ENCODE measurements at regions not wholly inside any gene's neighbourhood (a gene's known extent, or its start where the extent isn't known, plus 50 kb on each side); places are given as distances from the start of the nearest gene placed in this dataset.

DNA sequence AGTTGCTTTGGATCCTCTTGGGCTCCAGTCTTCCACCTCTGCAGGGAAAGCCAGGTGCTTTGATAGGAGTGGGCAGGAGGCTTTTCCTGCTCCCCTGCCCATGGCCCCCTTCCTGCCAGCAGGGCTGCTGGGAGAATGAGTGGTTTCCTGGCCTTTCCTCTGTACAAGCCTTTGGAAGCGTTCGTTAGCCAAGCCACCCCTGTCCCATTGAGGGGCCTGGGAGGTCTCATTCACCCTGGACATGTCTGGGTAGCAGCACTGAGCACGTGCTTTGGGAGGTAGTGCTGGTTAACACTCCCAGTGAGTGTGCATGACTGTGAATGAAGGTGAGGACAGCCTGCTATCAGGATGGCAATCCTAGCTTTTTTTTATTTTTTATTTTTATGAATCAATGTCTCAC is 118.5 kb upstream of the CACNA1E start:
- no peaks in the 10 kb centered on the region for H3K27me3 ChIP-seq
- no peaks in the 10 kb centered on the region for H3K4me1 ChIP-seq (ENCODE audit: control insufficient read depth in 1 of 2, insufficient read depth in 1 of 2, low read depth in 1 of 2, low read length in 1 of 2)
- H3K4me3 ChIP-seq (ENCODE audit: low read depth in 1 of 2, low read length in 1 of 2) = no peak overlapping the region
- no peak overlapping the region for H3K27ac ChIP-seq
- H3K36me3 ChIP-seq = no peaks in the 10 kb centered on the region
- TF ChIP-seq, protein P1, sequence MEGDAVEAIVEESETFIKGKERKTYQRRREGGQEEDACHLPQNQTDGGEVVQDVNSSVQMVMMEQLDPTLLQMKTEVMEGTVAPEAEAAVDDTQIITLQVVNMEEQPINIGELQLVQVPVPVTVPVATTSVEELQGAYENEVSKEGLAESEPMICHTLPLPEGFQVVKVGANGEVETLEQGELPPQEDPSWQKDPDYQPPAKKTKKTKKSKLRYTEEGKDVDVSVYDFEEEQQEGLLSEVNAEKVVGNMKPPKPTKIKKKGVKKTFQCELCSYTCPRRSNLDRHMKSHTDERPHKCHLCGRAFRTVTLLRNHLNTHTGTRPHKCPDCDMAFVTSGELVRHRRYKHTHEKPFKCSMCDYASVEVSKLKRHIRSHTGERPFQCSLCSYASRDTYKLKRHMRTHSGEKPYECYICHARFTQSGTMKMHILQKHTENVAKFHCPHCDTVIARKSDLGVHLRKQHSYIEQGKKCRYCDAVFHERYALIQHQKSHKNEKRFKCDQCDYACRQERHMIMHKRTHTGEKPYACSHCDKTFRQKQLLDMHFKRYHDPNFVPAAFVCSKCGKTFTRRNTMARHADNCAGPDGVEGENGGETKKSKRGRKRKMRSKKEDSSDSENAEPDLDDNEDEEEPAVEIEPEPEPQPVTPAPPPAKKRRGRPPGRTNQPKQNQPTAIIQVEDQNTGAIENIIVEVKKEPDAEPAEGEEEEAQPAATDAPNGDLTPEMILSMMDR (IDR thresholded peaks at IDR 0.05) = no peak
- H3K9me3 ChIP-seq = no peaks in the 10 kb centered on the region

DNA sequence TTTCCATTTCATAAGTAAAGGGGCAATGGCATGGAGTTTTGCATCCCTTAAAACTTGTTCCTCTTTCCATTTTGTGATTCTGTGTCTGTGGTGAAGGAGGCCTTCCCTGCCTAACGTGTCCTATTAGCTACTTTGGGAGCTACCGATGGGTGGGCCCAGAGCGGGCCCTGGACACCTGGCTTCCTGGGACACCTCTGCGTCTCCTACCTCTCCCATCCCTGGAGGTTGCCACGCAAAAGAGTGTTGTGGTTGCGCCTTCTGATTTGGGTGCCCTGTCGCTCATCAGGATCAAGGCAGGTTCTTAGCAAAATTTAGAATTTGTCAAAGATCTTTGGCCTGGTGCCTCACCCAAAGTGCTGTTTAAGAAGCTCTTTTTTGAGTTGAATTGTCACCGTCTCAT is 116.4 kb upstream of the CACNA1E start:
- no peaks in the 10 kb centered on the region for H3K36me3 ChIP-seq
- no peaks in the 10 kb centered on the region for H3K27me3 ChIP-seq
- H3K27ac ChIP-seq = no peak overlapping the region
- TF ChIP-seq, protein P1 (IDR thresholded peaks at IDR 0.05) = no peak
- H3K4me1 ChIP-seq (ENCODE audit: control insufficient read depth in 1 of 2, insufficient read depth in 1 of 2, low read depth in 1 of 2, low read length in 1 of 2) = no peaks in the 10 kb centered on the region
- no peak overlapping the region for H3K4me3 ChIP-seq (ENCODE audit: low read depth in 1 of 2, low read length in 1 of 2)
- H3K9me3 ChIP-seq = no peaks in the 10 kb centered on the region

DNA sequence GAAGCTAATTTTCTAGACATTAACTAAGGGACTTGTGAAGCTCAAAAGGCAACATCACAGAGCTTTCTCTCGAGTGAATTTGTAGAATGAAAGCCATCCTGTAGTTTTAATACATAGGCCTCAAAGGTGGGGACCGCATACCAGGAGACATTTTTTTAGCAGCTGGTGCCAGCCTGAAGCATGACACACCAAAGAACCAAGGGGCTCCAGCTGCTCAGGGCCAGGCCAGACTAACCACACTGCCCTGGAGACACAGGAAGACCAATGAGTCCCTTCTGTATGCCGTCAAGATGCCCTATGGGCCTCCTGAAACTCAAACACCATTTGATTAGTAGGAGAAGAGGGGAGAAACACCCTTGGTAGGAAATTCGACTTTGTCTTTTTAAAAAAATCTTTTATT is 113.9 kb upstream of the CACNA1E start:
- H3K4me1 ChIP-seq (ENCODE audit: control insufficient read depth in 1 of 2, insufficient read depth in 1 of 2, low read depth in 1 of 2, low read length in 1 of 2) = no peaks in the 10 kb centered on the region
- H3K4me3 ChIP-seq (ENCODE audit: low read depth in 1 of 2, low read length in 1 of 2) = no peak overlapping the region
- no peak overlapping the region for H3K27ac ChIP-seq
- H3K36me3 ChIP-seq = no peaks in the 10 kb centered on the region
- H3K9me3 ChIP-seq = no peaks in the 10 kb centered on the region
- TF ChIP-seq, protein P1 (IDR thresholded peaks at IDR 0.05) = no peak
- no peaks in the 10 kb centered on the region for H3K27me3 ChIP-seq

DNA sequence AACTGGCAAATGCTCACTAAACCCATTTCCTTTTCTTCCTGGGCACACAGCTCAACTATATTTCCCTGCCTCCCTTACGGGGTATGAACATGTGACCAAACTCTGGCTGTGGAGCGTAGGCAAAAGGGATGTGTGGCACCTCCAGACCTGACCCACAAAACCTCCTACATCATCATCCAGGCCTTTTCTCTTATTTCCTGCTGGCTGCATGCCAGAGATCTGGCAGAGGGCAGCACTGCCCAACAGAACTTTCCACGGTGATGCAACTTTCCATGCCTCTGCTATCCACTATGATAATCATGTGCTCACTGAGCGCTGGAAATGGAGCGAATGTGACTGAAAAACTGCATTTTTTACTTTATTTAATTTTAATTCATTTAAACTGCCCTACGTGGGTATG is 99.6 kb upstream of the CACNA1E start:
- H3K9me3 ChIP-seq = no peaks in the 10 kb centered on the region
- H3K27me3 ChIP-seq = no peaks in the 10 kb centered on the region
- TF ChIP-seq, protein P1 (IDR thresholded peaks at IDR 0.05) = no peak
- no peak overlapping the region for H3K27ac ChIP-seq
- no peaks in the 10 kb centered on the region for H3K4me1 ChIP-seq (ENCODE audit: control insufficient read depth in 1 of 2, insufficient read depth in 1 of 2, low read depth in 1 of 2, low read length in 1 of 2)
- H3K36me3 ChIP-seq = no peaks in the 10 kb centered on the region
- no peak overlapping the region for H3K4me3 ChIP-seq (ENCODE audit: low read depth in 1 of 2, low read length in 1 of 2)

DNA sequence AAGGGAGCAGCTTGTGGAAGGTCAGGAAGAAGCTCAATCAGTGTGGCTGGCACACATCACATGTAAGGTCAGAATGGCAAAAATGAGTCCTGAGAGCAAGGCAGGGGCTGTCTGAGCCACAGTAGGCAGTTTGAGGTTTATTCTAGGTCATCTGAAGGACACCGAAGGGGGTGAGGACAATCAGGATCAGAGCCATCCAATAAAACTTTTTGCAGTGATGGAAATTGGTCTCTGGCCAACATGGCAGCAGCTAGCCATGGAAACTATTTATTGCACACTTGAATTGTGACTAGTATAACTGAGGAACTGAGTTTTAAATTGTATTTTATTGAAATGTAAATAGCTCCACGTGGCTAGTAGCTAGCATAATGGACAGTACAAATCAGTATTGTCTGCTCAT is 97.0 kb upstream of the CACNA1E start:
- Histone ChIP-seq H3K9me3 (no peaks in the 10 kb centered on the region), H3K27ac (no peak overlapping the region), H3K36me3 (no peaks in the 10 kb centered on the region), H3K4me1 (ENCODE audit: control insufficient read depth in 1 of 2, insufficient read depth in 1 of 2, low read depth in 1 of 2, low read length in 1 of 2) (no peaks in the 10 kb centered on the region), H3K4me3 (ENCODE audit: low read depth in 1 of 2, low read length in 1 of 2) (no peak overlapping the region), H3K27me3 (peaks cover 15% of the 10 kb centered on the region)
- TF ChIP-seq, protein P1 (IDR thresholded peaks at IDR 0.05) = no peak

DNA sequence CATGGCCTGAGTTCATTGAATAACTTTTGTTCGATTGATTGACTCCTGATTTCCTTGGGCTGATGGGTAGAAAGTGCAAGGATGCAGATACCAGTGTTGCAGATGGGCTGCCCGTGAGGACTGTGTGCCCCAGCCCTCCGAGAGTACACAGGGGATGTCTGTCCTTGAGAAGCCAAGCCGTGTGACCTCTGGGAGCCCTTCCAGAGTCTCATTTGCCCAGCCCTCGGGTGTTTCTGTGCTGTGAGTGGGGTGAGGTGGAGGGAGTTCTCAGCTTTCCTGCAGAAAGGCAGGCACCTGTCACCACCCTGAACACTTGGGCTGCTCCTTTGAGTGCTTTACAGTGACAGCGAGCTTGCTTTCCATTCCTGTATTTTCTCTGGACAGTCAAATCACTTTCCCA is 96.4 kb upstream of the CACNA1E start:
- no peak overlapping the region for H3K27ac ChIP-seq
- H3K27me3 ChIP-seq = peaks cover 20% of the 10 kb centered on the region
- H3K9me3 ChIP-seq = no peaks in the 10 kb centered on the region
- TF ChIP-seq, protein P1 (IDR thresholded peaks at IDR 0.05) = no peak
- H3K36me3 ChIP-seq = no peaks in the 10 kb centered on the region
- no peak overlapping the region for H3K4me3 ChIP-seq (ENCODE audit: low read depth in 1 of 2, low read length in 1 of 2)
- no peaks in the 10 kb centered on the region for H3K4me1 ChIP-seq (ENCODE audit: control insufficient read depth in 1 of 2, insufficient read depth in 1 of 2, low read depth in 1 of 2, low read length in 1 of 2)
